Activated T-cell treated with anti-CD3 and anti-CD28 coated beads for 1 hour (primary cell): ENCODE measurements at regions not wholly inside any gene's neighbourhood (a gene's known extent, or its start where the extent isn't known, plus 50 kb on each side); places are given as distances from the start of the nearest gene placed in this dataset.

Experiments used
- DNase-seq: peaks from one replicate; pipeline ENCODE4 v3.0.0-alpha.2; 2020; ENCODE audit warnings: low read depth

- no peak for DNase-seq
Observed at GRCh38 chr1:201772178-201772577, 56.8 kb upstream of the IPO9 start.

DNA sequence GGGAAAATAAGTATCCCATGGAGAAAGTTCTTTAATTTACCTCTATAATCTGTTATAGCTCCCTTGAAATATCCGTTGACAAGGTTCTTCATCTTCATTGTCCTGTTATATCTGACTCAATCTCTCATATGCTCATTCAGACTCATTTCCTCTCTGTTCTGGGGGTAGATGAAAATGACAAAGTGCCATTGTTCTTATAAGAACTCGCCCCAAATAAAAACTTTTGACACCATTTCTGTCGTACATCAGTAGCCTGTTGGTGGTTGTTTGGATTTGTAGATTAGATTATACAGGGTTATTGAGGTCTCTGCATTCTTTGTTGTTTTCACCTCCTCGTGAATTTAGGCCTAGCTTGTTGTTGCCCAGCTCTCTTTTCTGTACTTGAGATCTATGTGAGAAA is 55.2 kb upstream of the IPO9 start:
- no peak for DNase-seq

- DNase-seq = no peak
Observed at GRCh38 chr1:201774224-201774982, 54.6 kb upstream of the IPO9 start.

- DNase-seq = no peak
Observed at GRCh38 chr1:201774983-201775344, 54.0 kb upstream of the IPO9 start.

GRCh38 chr1:201775380-201775779 is 53.6 kb upstream of the IPO9 start:
- no peak for DNase-seq

DNA sequence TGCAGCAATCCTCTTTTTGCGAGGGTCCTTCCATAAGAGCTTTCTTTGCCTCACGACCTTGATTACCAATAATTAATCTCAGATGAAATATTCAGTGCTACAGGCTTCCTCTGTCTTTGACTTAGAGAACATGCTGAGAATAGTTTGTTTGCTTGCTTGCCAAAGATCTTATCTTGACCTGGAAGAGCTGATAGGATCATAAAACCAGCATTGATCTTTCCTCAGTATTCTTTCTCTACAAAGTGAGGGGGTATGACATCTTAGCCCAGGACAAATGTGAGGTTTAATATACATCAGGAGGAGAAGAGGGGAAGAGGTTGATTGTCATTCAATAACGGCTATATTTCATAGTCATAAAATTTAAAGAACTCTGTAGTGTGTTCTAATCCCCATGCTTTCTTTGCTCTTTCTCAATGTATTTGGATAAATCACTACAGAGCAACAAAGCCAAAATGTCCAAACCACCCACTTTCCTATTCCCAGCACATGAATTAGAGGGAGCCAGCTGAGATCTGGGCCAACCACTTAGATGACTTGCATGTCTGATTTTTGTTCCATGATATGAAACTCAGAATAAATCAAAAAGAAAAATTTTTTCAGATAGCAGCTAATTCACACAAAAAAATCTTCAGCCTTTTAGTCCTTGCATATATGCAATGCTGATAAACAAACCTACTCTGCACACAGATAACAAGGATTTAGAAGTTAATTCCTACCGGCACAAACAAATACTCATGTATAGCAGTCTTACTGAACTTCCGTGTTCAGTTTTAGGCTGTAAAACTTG is 50.5 kb upstream of the IPO9 start:
- no peak for DNase-seq
